Colonic mucosa (tissue), 4 donors: ENCODE measurements at regions not wholly inside any gene's neighbourhood (a gene's known extent, or its start where the extent isn't known, plus 50 kb on each side); places are given as distances from the start of the nearest gene placed in this dataset.

Experiments used
- DNase-seq: peaks from one replicate; pipeline ENCODE4 v3.0.0-alpha.2; 2020
- H3K27ac ChIP-seq: fragments of 200-600 bp; one replicate; pipeline ENCODE4 v1.8.0; 2021
- H3K27me3 ChIP-seq: fragments of 200-600 bp; one replicate; pipeline ENCODE4 v1.8.0; 2021
- H3K36me3 ChIP-seq: fragments of 200-600 bp; one replicate; pipeline ENCODE4 v1.8.0; 2021
- H3K4me1 ChIP-seq: fragments of 200-600 bp; one replicate; pipeline ENCODE4 v1.8.0; 2021; ENCODE audit warnings: mild to moderate bottlenecking
- H3K4me3 ChIP-seq: fragments of 200-600 bp; one replicate; pipeline ENCODE4 v1.8.0; 2021
- H3K9ac ChIP-seq, 2 donors: one replicate each; pipeline ENCODE4 v1.7.0; 2013; ENCODE audit warnings: control low read depth in 2 of 2, low read depth in 2 of 2, low read length in 2 of 2
- H3K9me3 ChIP-seq: fragments of 200-600 bp; one replicate; pipeline ENCODE4 v1.8.0; 2021
- CTCF ChIP-seq: fragments of 200-600 bp; IDR thresholded peaks from one replicate; pipeline ENCODE4 v1.8.0; 2022; ENCODE audit warnings: antibody characterized with exemption, mild to moderate bottlenecking
- intact Hi-C: fragments of 100-400 bp; cut with DNase I; formaldehyde crosslinking; loops from one replicate; pipeline ENCODE4 v1.14.1; 2022
- donor health status: healthy.
- donor health status: DM: no; HTN: no; CAD: no.
- donor health status: DM: no; HTN: no; CAD: no.

- no peak overlapping the region for H3K27ac ChIP-seq
- H3K4me3 ChIP-seq = no peak overlapping the region
- H3K4me1 ChIP-seq = no peaks in the 10 kb centered on the region
- H3K36me3 ChIP-seq = no peaks in the 10 kb centered on the region
- no peaks in the 10 kb centered on the region for H3K27me3 ChIP-seq
- H3K9me3 ChIP-seq = no peaks in the 10 kb centered on the region
- no peak for DNase-seq
- intact Hi-C loops = no loop called here
- no peak overlapping the region for H3K9ac ChIP-seq
- TF ChIP-seq CTCF = no peak
Measured at GRCh38 chr13:23947893-23948292, 50.6 kb upstream of the C1QTNF9B start.

- H3K4me3 ChIP-seq = no peak overlapping the region
- no peak overlapping the region for H3K9ac ChIP-seq
- no peaks in the 10 kb centered on the region for H3K36me3 ChIP-seq
- intact Hi-C loops = no loop called here
- no peak for DNase-seq
- H3K9me3 ChIP-seq = no peaks in the 10 kb centered on the region
- no peak for TF ChIP-seq CTCF
- H3K4me1 ChIP-seq = no peaks in the 10 kb centered on the region
- no peak overlapping the region for H3K27ac ChIP-seq
- no peaks in the 10 kb centered on the region for H3K27me3 ChIP-seq
Measured at GRCh38 chr13:23949200-23949599, 51.9 kb upstream of the C1QTNF9B start.

- Histone ChIP-seq H3K36me3 (no peaks in the 10 kb centered on the region), H3K27ac (no peak overlapping the region), H3K9ac (no peak overlapping the region), H3K4me1 (no peaks in the 10 kb centered on the region), H3K4me3 (no peak overlapping the region), H3K27me3 (no peaks in the 10 kb centered on the region), H3K9me3 (no peaks in the 10 kb centered on the region)
- intact Hi-C loops = no loop called here
- DNase-seq = no peak
- TF ChIP-seq CTCF = no peak
Measured at GRCh38 chr13:23949736-23950135, 52.4 kb upstream of the C1QTNF9B start.

GRCh38 chr13:23950736-23951510, 53.6 kb upstream of the C1QTNF9B start:
- intact Hi-C loops = no loop called here
- Histone ChIP-seq H3K4me3 (no peak overlapping the region), H3K36me3 (no peaks in the 10 kb centered on the region), H3K27ac (no peak overlapping the region), H3K9ac (no peak overlapping the region), H3K9me3 (no peaks in the 10 kb centered on the region), H3K27me3 (no peaks in the 10 kb centered on the region), H3K4me1 (no peaks in the 10 kb centered on the region)
- TF ChIP-seq CTCF = no peak
- DNase-seq = no peak

GRCh38 chr13:23952796-23953195, 55.5 kb upstream of the C1QTNF9B start:
- no peaks in the 10 kb centered on the region for H3K9me3 ChIP-seq
- no peak for TF ChIP-seq CTCF

More at GRCh38 chr13:23952796-23953195, 55.5 kb upstream of the C1QTNF9B start:
- Histone ChIP-seq H3K4me3 (no peak overlapping the region), H3K9ac (no peak overlapping the region), H3K4me1 (no peaks in the 10 kb centered on the region), H3K27ac (no peak overlapping the region), H3K27me3 (no peaks in the 10 kb centered on the region), H3K36me3 (no peaks in the 10 kb centered on the region)
- no peak for DNase-seq
- intact Hi-C loops = no loop called here
